CD14-positive monocyte (primary cell): ENCODE measurements at regions not wholly inside any gene's neighbourhood (a gene's known extent, or its start where the extent isn't known, plus 50 kb on each side); places are given as distances from the start of the nearest gene placed in this dataset.

ENCODE experiments used
- DNase-seq, 3 donors: peaks; one replicate each; pipeline ENCODE4 v3.0.0-alpha.2; 2011 to 2022
- H2AFZ ChIP-seq: 2 replicates; pipeline ENCODE4 v1.6.0; 2012; ENCODE audit warnings: mild to moderate bottlenecking, low read depth, low read length, inconsistent platforms; ENCODE audit not compliant: insufficient read depth, poor library complexity, severe bottlenecking
- H3K27ac ChIP-seq, 2 donors: 1 replicate in 1 of 2; 2 replicates in 1 of 2; pipeline ENCODE4 v1.5.1; 2012 to 2013; ENCODE audit warnings: low read length in 2 of 2, control low read depth in 1 of 2, inconsistent platforms in 1 of 2, low read depth in 1 of 2, mild to moderate bottlenecking in 1 of 2
- H3K27me3 ChIP-seq, 2 donors: one replicate each; pipeline versions ENCODE4 v1.6.0 to v1.6.1; 2011 to 2013; ENCODE audit warnings: low read length in 2 of 2; ENCODE audit not compliant: control insufficient read depth in 2 of 2, insufficient read depth in 2 of 2
- H3K36me3 ChIP-seq, 2 donors: replicated peaks in 1 of 2; 1 replicate in 1 of 2; 2 replicates in 1 of 2; pipeline versions ENCODE4 v1.5.1 to v1.6.1; 2012 to 2013; ENCODE audit warnings: low read length in 2 of 2, control low read depth in 1 of 2, inconsistent platforms in 1 of 2, mild to moderate bottlenecking in 1 of 2; ENCODE audit not compliant: insufficient read depth in 2 of 2, control insufficient read depth in 1 of 2
- H3K4me1 ChIP-seq, 2 donors: 1 replicate in 1 of 2; 2 replicates in 1 of 2; pipeline versions ENCODE4 v1.5.1 to v1.6.1; 2012 to 2013; ENCODE audit warnings: low read length in 2 of 2, control low read depth in 1 of 2, inconsistent platforms in 1 of 2, mild to moderate bottlenecking in 1 of 2, moderate library complexity in 1 of 2; ENCODE audit not compliant: insufficient read depth in 2 of 2, control insufficient read depth in 1 of 2
- H3K4me2 ChIP-seq: replicated peaks from 2 replicates; pipeline ENCODE3; 2012; ENCODE audit warnings: low read length, moderate library complexity, mild to moderate bottlenecking; ENCODE audit not compliant: poor library complexity, severe bottlenecking; ENCODE audit errors: extremely low read depth
- H3K4me3 ChIP-seq, 3 experiments: fragments of 200-600 bp in 1 of 3; sonication (generic) in 1 of 3; replicated peaks in 1 of 3; 1 replicate in 2 of 3; 2 replicates in 1 of 3; pipeline ENCODE4 v1.5.1; 2011 to 2013; ENCODE audit warnings: low read length in 3 of 3, mild to moderate bottlenecking in 3 of 3, control low read depth in 2 of 3, low read depth in 2 of 3, inconsistent platforms in 1 of 3, moderate library complexity in 1 of 3
- H3K79me2 ChIP-seq: 2 replicates; pipeline ENCODE4 v1.6.0; 2012; ENCODE audit warnings: mild to moderate bottlenecking, control low read depth, inconsistent platforms, low read length, moderate library complexity; ENCODE audit not compliant: insufficient read depth
- H3K9ac ChIP-seq: 2 replicates; pipeline ENCODE4 v1.6.0; 2017; ENCODE audit warnings: low read length, mild to moderate bottlenecking; ENCODE audit not compliant: insufficient read depth, poor library complexity, severe bottlenecking
- H3K9me3 ChIP-seq, 2 donors: replicated peaks in 1 of 2; 1 replicate in 1 of 2; 2 replicates in 1 of 2; pipeline versions ENCODE4 v1.5.1 to v1.6.1; 2012 to 2013; ENCODE audit warnings: low read length in 2 of 2, control low read depth in 1 of 2; ENCODE audit not compliant: control insufficient read depth in 1 of 2, insufficient read depth in 1 of 2
- H4K20me1 ChIP-seq: 2 replicates; pipeline ENCODE4 v1.6.0; 2012; ENCODE audit warnings: mild to moderate bottlenecking, low read length, control low read depth, moderate library complexity; ENCODE audit not compliant: insufficient read depth
- H3K27ac Mint-ChIP-seq, 7 donors: one replicate each; pipeline ENCODE4 v1.8.0; 2020; ENCODE audit warnings: mild to moderate bottlenecking in 7 of 7, mixed read lengths in 7 of 7, moderate library complexity in 6 of 7, inconsistent platforms in 2 of 7
- H3K27me3 Mint-ChIP-seq, 3 donors: one replicate each; pipeline ENCODE4 v1.8.0; 2021 to 2022; ENCODE audit warnings: low read depth in 3 of 3, mild to moderate bottlenecking in 3 of 3, mixed read lengths in 3 of 3, moderate library complexity in 3 of 3, inconsistent platforms in 1 of 3
- H3K36me3 Mint-ChIP-seq, 2 donors: one replicate each; pipeline ENCODE4 v1.8.0; 2020; ENCODE audit warnings: mixed read lengths in 2 of 2, inconsistent platforms in 1 of 2, mild to moderate bottlenecking in 1 of 2
- H3K4me1 Mint-ChIP-seq: one replicate; pipeline ENCODE4 v1.8.0; 2020; ENCODE audit warnings: mild to moderate bottlenecking, mixed read lengths
- H3K4me3 Mint-ChIP-seq, 2 donors: one replicate each; pipeline ENCODE4 v1.8.0; 2020; ENCODE audit warnings: mild to moderate bottlenecking in 2 of 2, mixed read lengths in 2 of 2, moderate library complexity in 1 of 2
- H3K9me3 Mint-ChIP-seq, 7 donors: one replicate each; pipeline ENCODE4 v1.8.0; 2020 to 2022; ENCODE audit warnings: mixed read lengths in 7 of 7, mild to moderate bottlenecking in 6 of 7, moderate library complexity in 6 of 7, inconsistent platforms in 2 of 7
- CTCF ChIP-seq: fragments of 200-600 bp; IDR thresholded peaks from one replicate; pipeline ENCODE4 v1.8.0; 2022; ENCODE audit warnings: antibody characterized with exemption, mild to moderate bottlenecking
- WGBS: methylation state at CpG from one replicate; pipeline ENCODE4 v1.1.5; 2013; ENCODE audit warnings: missing lambda C conversion rate; ENCODE audit not compliant: insufficient coverage; 5-methylcytosine and 5-hydroxymethylcytosine counted together
- intact Hi-C, 2 donors: fragments of 100-400 bp; cut with micrococcal nuclease; formaldehyde crosslinking; loops; one replicate each; pipeline versions ENCODE4 v1.15.0 to v1.15.1; 2023

GRCh38 chr7:47709451-47709850 is 127.5 kb upstream of the TNS3 start:
- Mint-ChIP-seq H3K4me1 (peaks cover 3% of the 10 kb centered on the region), H3K36me3 (no peaks in the 10 kb centered on the region), H3K4me3 (no peak overlapping the region), H3K27ac (no peak overlapping the region), H3K9me3 (no peaks in the 10 kb centered on the region), H3K27me3 (peaks cover 0 to 5% (median 0%) of the 10 kb centered on the region in 3 donors)
- Histone ChIP-seq H3K4me3 (no peak overlapping the region), H3K79me2 (no peaks in the 10 kb centered on the region), H3K9me3 (no peaks in the 10 kb centered on the region), H2AFZ (no peak overlapping the region), H3K36me3 (no peaks in the 10 kb centered on the region), H3K4me2 (no peak overlapping the region), H3K27me3 (no peaks in the 10 kb centered on the region), H3K4me1 (no peaks in the 10 kb centered on the region), H4K20me1 (no peaks in the 10 kb centered on the region), H3K27ac (no peak overlapping the region), H3K9ac (no peak overlapping the region)
- intact Hi-C loops = no loop called here
- TF ChIP-seq CTCF = no peak
- no peak for DNase-seq
- WGBS = 93% methylated on average over 5 of the region's 6 CpGs

- no peak overlapping the region for H3K4me3 Mint-ChIP-seq
- intact Hi-C loops = no loop called here
These were observed 127.1 kb upstream of the TNS3 start for GRCh38 chr7:47709051-47709450.

More at GRCh38 chr7:47709051-47709450, 127.1 kb upstream of the TNS3 start:
- Mint-ChIP-seq H3K27ac (peak overlapping the region in 1 of 7 donors; percentile 27), H3K4me1 (peaks cover 3% of the 10 kb centered on the region), H3K9me3 (no peaks in the 10 kb centered on the region), H3K36me3 (no peaks in the 10 kb centered on the region), H3K27me3 (peaks cover 0 to 5% (median 0%) of the 10 kb centered on the region in 3 donors)
- Histone ChIP-seq H3K79me2 (no peaks in the 10 kb centered on the region), H3K4me1 (no peaks in the 10 kb centered on the region), H3K4me3 (no peak overlapping the region), H3K36me3 (no peaks in the 10 kb centered on the region), H3K27me3 (no peaks in the 10 kb centered on the region), H3K9ac (no peak overlapping the region), H4K20me1 (no peaks in the 10 kb centered on the region), H3K9me3 (no peaks in the 10 kb centered on the region), H3K27ac (no peak overlapping the region), H3K4me2 (no peak overlapping the region), H2AFZ (no peak overlapping the region)
- no peak for TF ChIP-seq CTCF
- no peak for DNase-seq
- WGBS = 97% methylated on average over 4 of the region's 4 CpGs
